H1 (cell line): ENCODE measurements at regions not wholly inside any gene's neighbourhood (a gene's known extent, or its start where the extent isn't known, plus 50 kb on each side); places are given as distances from the start of the nearest gene placed in this dataset.

ENCODE experiments used
- CEBPB ChIP-seq: IDR thresholded peaks from 2 replicates; pipeline ENCODE4 v1.6.1; 2012; ENCODE audit warnings: low read depth, low read length
- KDM5A ChIP-seq: fragments of 200-600 bp; IDR thresholded peaks from 2 replicates; pipeline ENCODE4 v1.7.1; 2012; ENCODE audit warnings: mild to moderate bottlenecking, low read length, inconsistent platforms, mixed read lengths

DNA sequence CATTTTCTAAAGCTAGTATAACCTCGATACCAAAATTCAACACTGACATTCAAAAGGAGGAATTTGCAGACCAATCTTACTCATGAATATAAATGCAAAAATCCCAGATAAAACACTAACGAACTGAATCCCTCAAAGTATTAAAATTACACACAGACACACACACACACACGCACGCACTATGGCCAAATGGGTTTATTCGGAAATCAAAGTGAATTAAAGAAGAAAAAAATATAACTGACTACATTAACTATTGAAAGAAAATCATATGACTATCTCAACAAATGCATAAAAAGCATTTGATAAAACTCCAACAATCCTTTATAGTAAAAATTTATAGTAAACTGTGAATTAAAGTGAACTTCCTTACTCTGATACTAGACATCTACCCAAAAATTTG, 97.9 kb upstream of the HNRNPA3 start:
- TF ChIP-seq KDM5A (no peak), CEBPB (no peak)
